RKO (cell line): ENCODE measurements at regions not wholly inside any gene's neighbourhood (a gene's known extent, or its start where the extent isn't known, plus 50 kb on each side); places are given as distances from the start of the nearest gene placed in this dataset.

Experiments
- DNase-seq: peaks from one replicate; pipeline ENCODE4 v3.0.0-alpha.2; 2016; ENCODE audit warnings: low spot score

- DNase-seq, result peak; percentile 80
Observed at GRCh38 chr12:68559246-68559645, 51.5 kb upstream of the RAP1B start.

- DNase-seq, result no peak
Observed at GRCh38 chr12:68559984-68560850, 50.5 kb upstream of the RAP1B start.

GRCh38 chr12:68560851-68561422 is 49.8 kb upstream of the RAP1B start:
- no peak for DNase-seq
